ENCODE measurements at regions not wholly inside any gene's neighbourhood (a gene's known extent, or its start where the extent isn't known, plus 50 kb on each side); places are given as distances from the start of the nearest gene placed in this dataset.
"Not testable (repeated sequence)": the region's sequence is repeated elsewhere in the genome, so short reads cannot be mapped to it uniquely, and the experiment has no call there.

- H3K36me3 ChIP-seq (ENCODE audit: control insufficient read depth in 2 of 3, insufficient read depth in 3 of 3, low read length in 3 of 3); CTCF ChIA-PET; H3K4me1 ChIP-seq (ENCODE audit: control insufficient read depth in 2 of 2, insufficient read depth in 2 of 2, low read length in 2 of 2); H3K4me3 Mint-ChIP-seq; H3K36me3 Mint-ChIP-seq; H3K4me3 ChIP-seq (ENCODE audit: low read length); H3K27ac ChIP-seq (ENCODE audit: low read depth, low read length); H3K27me3 Mint-ChIP-seq; H3K9me3 ChIP-seq (ENCODE audit: control insufficient read depth in 2 of 3, low read length in 3 of 3); ATAC-seq; POLR2A ChIA-PET; H3K27me3 ChIP-seq (ENCODE audit: control insufficient read depth in 2 of 2, insufficient read depth in 2 of 2, low read length in 2 of 2); DNase-seq; intact Hi-C loops (cut with micrococcal nuclease); H3K27ac Mint-ChIP-seq; H3K4me1 Mint-ChIP-seq: not testable (repeated sequence)
- H3K9me3 Mint-ChIP-seq: peaks cover 0 to 13% (median 3%) of the 10 kb centered on the region in 11 donors
Observed at GRCh38 chr17:21768244-21768643, 75.9 kb downstream of the KCNJ18 start.

GRCh38 chr17:21768729-21769462, 76.6 kb downstream of the KCNJ18 start:
- H3K36me3 ChIP-seq (ENCODE audit: control insufficient read depth in 2 of 3, insufficient read depth in 3 of 3, low read length in 3 of 3); H3K27ac Mint-ChIP-seq; H3K4me1 ChIP-seq (ENCODE audit: control insufficient read depth in 2 of 2, insufficient read depth in 2 of 2, low read length in 2 of 2); intact Hi-C loops (cut with micrococcal nuclease); POLR2A ChIA-PET; H3K27ac ChIP-seq (ENCODE audit: low read depth, low read length); H3K36me3 Mint-ChIP-seq; H3K27me3 ChIP-seq (ENCODE audit: control insufficient read depth in 2 of 2, insufficient read depth in 2 of 2, low read length in 2 of 2); ATAC-seq; H3K9me3 ChIP-seq (ENCODE audit: control insufficient read depth in 2 of 3, low read length in 3 of 3); H3K4me1 Mint-ChIP-seq; H3K27me3 Mint-ChIP-seq; H3K4me3 Mint-ChIP-seq; DNase-seq; CTCF ChIA-PET; H3K4me3 ChIP-seq (ENCODE audit: low read length): not testable (repeated sequence)
- peaks cover 0 to 13% (median 3%) of the 10 kb centered on the region in 11 donors for H3K9me3 Mint-ChIP-seq

- H3K4me3 Mint-ChIP-seq; H3K27me3 Mint-ChIP-seq; intact Hi-C loops (cut with micrococcal nuclease); ATAC-seq; H3K9me3 ChIP-seq (ENCODE audit: control insufficient read depth in 2 of 3, low read length in 3 of 3); CTCF ChIA-PET; POLR2A ChIA-PET; H3K36me3 Mint-ChIP-seq; H3K4me1 Mint-ChIP-seq; H3K27ac Mint-ChIP-seq; H3K27ac ChIP-seq (ENCODE audit: low read depth, low read length); H3K27me3 ChIP-seq (ENCODE audit: control insufficient read depth in 2 of 2, insufficient read depth in 2 of 2, low read length in 2 of 2); H3K4me3 ChIP-seq (ENCODE audit: low read length); DNase-seq; H3K4me1 ChIP-seq (ENCODE audit: control insufficient read depth in 2 of 2, insufficient read depth in 2 of 2, low read length in 2 of 2); H3K36me3 ChIP-seq (ENCODE audit: control insufficient read depth in 2 of 3, insufficient read depth in 3 of 3, low read length in 3 of 3): not testable (repeated sequence)
- peaks cover 0 to 13% (median 2%) of the 10 kb centered on the region in 11 donors for H3K9me3 Mint-ChIP-seq
Observed at GRCh38 chr17:21769781-21770180, 77.5 kb downstream of the KCNJ18 start.

DNA sequence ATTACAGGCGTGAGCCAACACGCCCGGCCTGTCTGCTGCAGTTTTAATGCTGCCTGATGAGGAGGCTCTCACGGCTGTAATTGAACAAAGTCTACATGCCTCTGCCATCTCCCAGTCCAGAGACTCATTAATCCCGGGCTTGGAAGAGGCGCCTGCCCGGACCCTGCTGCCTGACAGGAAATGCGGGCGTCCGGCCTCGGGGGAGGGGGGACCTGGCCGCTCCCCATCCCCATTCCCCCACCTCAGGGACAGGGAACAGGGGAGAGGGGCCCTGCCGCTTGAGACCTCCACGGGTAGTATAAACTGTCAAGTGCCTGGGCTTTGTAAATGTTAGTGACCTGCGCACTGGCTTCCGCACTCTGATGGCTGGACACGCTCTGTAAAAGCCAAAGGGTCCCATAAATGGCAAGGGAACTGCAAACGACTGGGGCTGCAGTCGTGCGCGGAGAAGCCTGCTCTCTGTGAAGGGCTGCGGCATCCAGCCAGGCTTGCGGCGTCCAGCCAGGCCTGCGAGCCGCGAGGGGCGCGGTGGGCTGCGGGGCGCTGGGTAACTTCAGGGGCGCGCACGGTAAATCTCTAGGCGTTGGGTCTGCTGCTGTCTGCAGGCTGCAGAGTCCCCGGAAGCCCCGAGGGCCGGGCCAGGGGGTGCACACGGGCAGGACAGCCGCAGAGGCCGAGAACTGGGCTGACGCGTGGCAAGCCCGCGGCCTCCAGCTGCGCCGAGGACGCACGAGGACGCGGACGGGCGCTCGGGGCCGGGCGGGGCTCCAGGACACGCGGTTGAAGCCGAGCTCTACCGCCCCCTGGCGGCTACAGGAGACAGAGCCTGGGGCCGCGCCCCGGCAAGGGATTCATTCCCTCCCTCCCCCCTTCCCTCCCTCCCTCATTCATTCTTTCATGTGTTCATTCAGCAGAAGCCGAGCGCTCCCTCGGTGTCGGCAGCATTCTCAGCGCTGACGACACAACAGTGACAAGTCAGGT, 78.4 kb downstream of the KCNJ18 start:
- H3K27ac ChIP-seq (ENCODE audit: low read depth, low read length); H3K36me3 ChIP-seq (ENCODE audit: control insufficient read depth in 2 of 3, insufficient read depth in 3 of 3, low read length in 3 of 3); H3K27me3 ChIP-seq (ENCODE audit: control insufficient read depth in 2 of 2, insufficient read depth in 2 of 2, low read length in 2 of 2); H3K9me3 Mint-ChIP-seq; H3K4me1 ChIP-seq (ENCODE audit: control insufficient read depth in 2 of 2, insufficient read depth in 2 of 2, low read length in 2 of 2); H3K4me3 ChIP-seq (ENCODE audit: low read length); H3K27me3 Mint-ChIP-seq; H3K36me3 Mint-ChIP-seq; DNase-seq; H3K9me3 ChIP-seq (ENCODE audit: control insufficient read depth in 2 of 3, low read length in 3 of 3); intact Hi-C loops (cut with micrococcal nuclease); POLR2A ChIA-PET; H3K4me3 Mint-ChIP-seq; CTCF ChIA-PET; H3K27ac Mint-ChIP-seq; H3K4me1 Mint-ChIP-seq: not testable (repeated sequence)
- peak; percentile 94 for ATAC-seq

- H3K4me1 Mint-ChIP-seq: no peaks in the 10 kb centered on the region
- no peak overlapping the region for H3K27ac ChIP-seq (ENCODE audit: low read depth, low read length)
- no peak for ATAC-seq
- no peak overlapping the region for H3K27ac Mint-ChIP-seq
- no peaks in the 10 kb centered on the region for H3K9me3 ChIP-seq (ENCODE audit: control insufficient read depth in 2 of 3, low read length in 3 of 3)
- no peak for DNase-seq
- H3K9me3 Mint-ChIP-seq: peaks cover 0 to 8% (median 2%) of the 10 kb centered on the region in 11 donors
- H3K36me3 ChIP-seq (ENCODE audit: control insufficient read depth in 2 of 3, insufficient read depth in 3 of 3, low read length in 3 of 3): no peaks in the 10 kb centered on the region
- peaks cover 0 to 3% (median 0%) of the 10 kb centered on the region in 5 donors for H3K27me3 Mint-ChIP-seq
- intact Hi-C loops (cut with micrococcal nuclease): no loop called here
- H3K36me3 Mint-ChIP-seq: no peaks in the 10 kb centered on the region
- ChIA-PET CTCF (no interaction called here), POLR2A (no interaction called here)
- no peaks in the 10 kb centered on the region for H3K4me1 ChIP-seq (ENCODE audit: control insufficient read depth in 2 of 2, insufficient read depth in 2 of 2, low read length in 2 of 2)
- no peaks in the 10 kb centered on the region for H3K27me3 ChIP-seq (ENCODE audit: control insufficient read depth in 2 of 2, insufficient read depth in 2 of 2, low read length in 2 of 2)
- H3K4me3 ChIP-seq (ENCODE audit: low read length): no peak overlapping the region
- no peak overlapping the region for H3K4me3 Mint-ChIP-seq
Observed at GRCh38 chr17:21772321-21772720, 80.0 kb downstream of the KCNJ18 start.

GRCh38 chr17:21772991-21773713, 80.8 kb downstream of the KCNJ18 start:
- ATAC-seq: not testable (repeated sequence)

More at GRCh38 chr17:21772991-21773713, 80.8 kb downstream of the KCNJ18 start:
- H3K27ac Mint-ChIP-seq; H3K4me3 Mint-ChIP-seq; H3K4me1 ChIP-seq (ENCODE audit: control insufficient read depth in 2 of 2, insufficient read depth in 2 of 2, low read length in 2 of 2); intact Hi-C loops (cut with micrococcal nuclease); POLR2A ChIA-PET; H3K36me3 Mint-ChIP-seq; H3K27ac ChIP-seq (ENCODE audit: low read depth, low read length); H3K27me3 Mint-ChIP-seq; CTCF ChIA-PET; H3K9me3 ChIP-seq (ENCODE audit: control insufficient read depth in 2 of 3, low read length in 3 of 3); H3K9me3 Mint-ChIP-seq; H3K27me3 ChIP-seq (ENCODE audit: control insufficient read depth in 2 of 2, insufficient read depth in 2 of 2, low read length in 2 of 2); DNase-seq; H3K4me3 ChIP-seq (ENCODE audit: low read length); H3K4me1 Mint-ChIP-seq; H3K36me3 ChIP-seq (ENCODE audit: control insufficient read depth in 2 of 3, insufficient read depth in 3 of 3, low read length in 3 of 3): not testable (repeated sequence)

Data from naive thymus-derived CD4-positive, alpha-beta T cell (primary cell).